ENCODE measurements at regions not wholly inside any gene's neighbourhood (a gene's known extent, or its start where the extent isn't known, plus 50 kb on each side); places are given as distances from the start of the nearest gene placed in this dataset.

DNA sequence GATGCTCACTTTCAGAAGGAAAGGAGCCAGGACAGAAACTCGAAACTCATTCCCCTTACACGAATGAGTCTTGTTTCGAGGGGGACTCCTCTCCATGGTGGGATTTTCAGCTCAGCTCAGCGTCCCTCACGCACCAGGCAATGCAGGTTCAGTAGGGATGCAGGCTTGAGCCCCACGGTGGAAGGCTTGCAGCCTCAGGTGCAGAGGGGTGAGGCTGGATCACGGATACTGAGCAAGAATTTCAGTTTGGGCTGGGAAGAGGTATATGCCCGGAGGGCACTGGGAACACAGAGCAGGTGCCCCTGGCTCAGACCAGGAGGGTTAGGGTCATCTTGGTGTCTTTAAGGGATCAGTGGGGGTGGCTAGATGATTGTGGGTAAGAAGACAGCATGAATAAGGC lies 344.9 kb upstream of the TNRC6C start:
- TF ChIP-seq, protein P1, sequence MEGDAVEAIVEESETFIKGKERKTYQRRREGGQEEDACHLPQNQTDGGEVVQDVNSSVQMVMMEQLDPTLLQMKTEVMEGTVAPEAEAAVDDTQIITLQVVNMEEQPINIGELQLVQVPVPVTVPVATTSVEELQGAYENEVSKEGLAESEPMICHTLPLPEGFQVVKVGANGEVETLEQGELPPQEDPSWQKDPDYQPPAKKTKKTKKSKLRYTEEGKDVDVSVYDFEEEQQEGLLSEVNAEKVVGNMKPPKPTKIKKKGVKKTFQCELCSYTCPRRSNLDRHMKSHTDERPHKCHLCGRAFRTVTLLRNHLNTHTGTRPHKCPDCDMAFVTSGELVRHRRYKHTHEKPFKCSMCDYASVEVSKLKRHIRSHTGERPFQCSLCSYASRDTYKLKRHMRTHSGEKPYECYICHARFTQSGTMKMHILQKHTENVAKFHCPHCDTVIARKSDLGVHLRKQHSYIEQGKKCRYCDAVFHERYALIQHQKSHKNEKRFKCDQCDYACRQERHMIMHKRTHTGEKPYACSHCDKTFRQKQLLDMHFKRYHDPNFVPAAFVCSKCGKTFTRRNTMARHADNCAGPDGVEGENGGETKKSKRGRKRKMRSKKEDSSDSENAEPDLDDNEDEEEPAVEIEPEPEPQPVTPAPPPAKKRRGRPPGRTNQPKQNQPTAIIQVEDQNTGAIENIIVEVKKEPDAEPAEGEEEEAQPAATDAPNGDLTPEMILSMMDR (IDR thresholded peaks at IDR 0.05): no peak
- TF ChIP-seq EP300 (IDR thresholded peaks at IDR 0.05) (no peak), POLR2AphosphoS5 (IDR thresholded peaks at IDR 0.05) (no peak), POLR2A (IDR thresholded peaks at IDR 0.05) (no peak)

All from stomach (tissue), 4 donors.